ENCODE measurements at regions not wholly inside any gene's neighbourhood (a gene's known extent, or its start where the extent isn't known, plus 50 kb on each side); places are given as distances from the start of the nearest gene placed in this dataset.

DNA sequence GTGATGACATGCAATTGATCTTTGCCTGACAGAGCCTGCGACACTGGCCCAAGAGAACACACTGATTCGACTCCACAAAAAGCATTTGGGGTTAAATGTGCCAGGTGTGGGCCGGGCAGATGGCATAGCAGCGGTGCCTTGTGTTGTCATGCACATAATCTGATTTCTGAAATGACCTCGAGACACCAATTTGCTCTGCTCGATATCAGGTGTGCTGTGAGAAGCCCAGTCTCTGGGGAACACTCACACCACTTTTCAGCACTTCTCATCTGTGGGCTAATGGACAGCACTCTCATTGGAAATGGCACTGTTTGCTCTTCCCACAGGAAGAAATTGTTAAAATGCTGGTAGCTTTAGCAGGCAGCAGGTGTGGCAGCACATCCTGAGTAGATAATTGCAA, 738.3 kb upstream of the TENM3 start:
- no peak for DNase-seq

DNA sequence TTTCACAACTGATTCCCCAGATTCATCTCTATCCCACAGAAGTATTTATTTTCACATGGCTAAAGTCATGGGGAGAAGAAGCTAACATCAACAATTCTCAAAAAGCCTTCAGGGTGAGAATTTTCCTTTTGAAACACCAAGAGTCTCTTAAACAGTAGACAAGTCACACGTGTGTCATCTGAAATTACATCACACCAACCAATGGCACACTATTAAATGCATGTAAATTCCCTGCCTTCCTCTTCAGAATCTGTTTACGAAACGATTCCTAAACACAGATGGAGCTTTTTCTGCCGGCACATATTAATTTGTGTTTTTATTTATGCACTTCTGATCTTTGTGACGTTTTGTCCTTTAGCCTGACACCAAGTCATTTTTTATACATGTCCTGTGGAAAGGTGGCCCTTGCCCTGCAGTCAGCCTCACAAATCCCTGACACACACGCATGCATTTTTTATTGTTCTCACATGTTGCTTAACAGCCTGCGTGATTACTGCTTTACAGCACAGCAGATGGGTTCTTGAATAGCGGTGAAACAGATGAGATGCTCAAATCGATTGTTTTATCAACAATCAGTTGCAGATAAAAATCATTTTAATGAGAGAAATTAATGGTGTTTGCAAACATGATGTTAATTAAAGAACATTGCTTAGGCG, 735.9 kb upstream of the TENM3 start:
- DNase-seq, result no peak

DNA sequence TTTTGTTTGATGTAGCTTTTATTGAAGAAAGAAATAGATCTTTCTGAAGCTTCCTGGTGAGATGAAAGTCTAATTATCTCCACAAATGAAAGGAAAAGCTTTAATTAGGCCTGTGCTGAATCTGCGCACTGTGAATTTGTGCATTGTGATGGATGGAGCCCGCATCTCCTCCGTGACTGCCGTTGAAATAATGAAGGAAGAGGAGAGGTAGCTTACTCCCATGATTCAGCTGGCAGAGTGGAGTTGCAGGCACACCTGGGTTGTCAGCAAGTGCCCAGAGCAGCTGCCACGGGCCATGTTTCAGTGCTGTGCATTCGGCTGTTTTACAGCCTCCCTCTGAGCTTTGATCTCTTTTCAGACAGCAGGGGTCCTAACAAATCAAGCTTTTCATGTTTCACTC, 735.3 kb upstream of the TENM3 start:
- DNase-seq, result no peak

DNA sequence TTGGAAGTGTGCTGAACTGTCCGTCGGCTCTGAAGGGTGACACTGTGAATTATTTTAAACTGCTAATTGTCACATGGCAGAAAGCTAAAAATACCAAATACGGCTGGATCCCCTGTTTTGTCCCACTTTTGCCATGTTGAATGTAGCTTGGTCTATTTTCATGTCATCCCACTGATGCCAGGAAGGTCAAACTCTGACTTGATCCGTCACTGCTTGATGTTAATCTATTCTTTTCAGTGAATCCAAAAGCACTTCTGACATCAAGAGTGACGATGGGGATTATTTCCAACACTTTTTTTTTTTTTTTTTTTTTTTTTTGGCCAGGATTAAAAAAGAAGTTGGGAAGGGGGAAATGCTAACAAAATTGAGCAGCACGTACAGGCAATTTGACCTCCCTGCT, 734.6 kb upstream of the TENM3 start:
- no peak for DNase-seq

DNA sequence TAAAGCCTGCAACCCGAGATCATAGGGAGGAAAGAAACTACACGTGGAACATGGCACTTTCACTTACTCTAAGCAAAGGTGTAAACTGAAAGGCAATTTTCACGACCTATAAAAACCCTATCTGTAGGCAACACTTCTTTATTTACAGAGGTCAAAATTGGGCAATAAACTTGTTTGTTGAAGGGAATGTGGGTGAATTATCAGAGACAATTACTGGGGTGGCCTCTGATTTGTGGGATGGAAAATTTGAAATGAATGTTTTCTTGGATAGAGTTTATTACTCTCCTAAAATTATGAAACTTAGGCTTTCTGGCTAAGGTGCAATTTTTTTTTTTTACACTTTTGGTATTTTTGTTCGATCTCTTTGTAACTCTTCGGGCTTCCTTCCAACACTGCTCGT, 734.1 kb upstream of the TENM3 start:
- DNase-seq, result no peak

DNA sequence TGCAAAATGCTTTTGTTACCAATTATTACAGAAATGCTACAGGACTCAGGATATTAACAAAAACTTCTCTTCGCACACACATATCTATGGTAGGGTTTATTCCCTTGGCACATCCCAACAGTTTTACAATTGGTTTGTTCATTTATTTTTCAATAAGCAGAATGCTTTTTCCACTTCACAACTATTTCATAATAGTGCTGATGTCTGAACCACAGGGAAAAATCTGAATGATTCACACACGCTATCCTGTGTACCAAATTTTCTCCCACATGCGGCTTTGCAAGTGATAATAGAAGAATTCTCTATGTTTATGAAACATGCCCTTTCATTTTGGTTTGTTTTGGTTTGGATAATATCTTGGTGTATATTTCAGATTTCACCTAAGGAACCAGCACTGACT, 725.7 kb upstream of the TENM3 start:
- no peak for DNase-seq

DNA sequence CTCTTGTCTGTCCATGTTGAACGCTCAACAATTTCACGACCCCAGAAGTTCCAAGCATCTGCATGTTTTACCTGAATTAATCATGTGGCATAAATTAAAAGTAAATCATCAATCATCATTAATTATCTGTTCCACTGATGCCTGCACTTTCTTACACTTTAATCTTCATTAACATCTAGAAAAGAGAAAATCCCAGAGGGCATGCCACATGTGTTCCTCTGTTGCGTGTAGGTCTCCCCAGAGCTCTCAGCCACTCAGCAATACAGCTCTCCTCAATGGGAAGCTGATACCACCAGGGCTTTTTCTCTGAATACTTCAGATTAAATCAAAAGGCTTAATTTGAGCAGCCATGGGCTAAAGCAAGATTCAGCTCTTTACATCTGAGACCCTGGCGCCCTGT, 722.4 kb upstream of the TENM3 start:
- DNase-seq, result no peak

DNA sequence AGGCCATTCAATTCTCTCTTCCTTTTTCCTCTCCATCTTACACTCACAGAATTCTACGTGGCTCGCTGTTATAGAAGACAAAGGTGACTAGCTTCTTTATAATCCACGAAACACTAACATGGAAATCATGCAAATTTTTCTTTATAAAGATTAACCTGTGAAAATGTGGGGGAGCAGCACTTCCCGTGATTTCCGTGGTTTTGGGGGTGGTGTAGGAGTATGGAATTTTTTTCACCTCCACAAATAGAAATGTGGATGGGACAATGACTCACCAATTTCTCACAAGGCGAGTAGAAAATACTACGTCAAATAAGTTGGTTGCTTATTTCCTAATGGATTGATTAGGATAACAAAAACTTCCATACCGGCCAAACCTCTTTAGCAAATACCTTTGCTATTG, 719.2 kb upstream of the TENM3 start:
- no peak for DNase-seq

DNA sequence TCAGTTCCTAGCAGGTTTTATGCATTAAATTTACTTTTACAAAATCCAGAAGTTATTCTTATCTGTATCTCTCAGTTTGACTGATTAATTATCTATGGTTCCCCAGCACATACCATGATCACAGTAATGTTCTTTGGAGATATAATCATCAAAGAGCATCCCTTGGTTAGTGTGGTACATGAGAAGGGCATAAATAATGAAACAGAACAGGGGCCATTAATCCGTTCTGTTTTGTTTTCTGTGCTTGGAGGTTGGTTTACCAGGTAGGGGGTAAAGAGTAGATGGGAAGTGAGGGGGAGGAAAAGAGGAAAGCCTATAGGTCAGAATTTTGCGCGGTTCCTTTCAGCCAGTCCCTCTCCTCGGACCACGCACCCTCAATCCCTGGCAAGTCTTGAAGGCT, 718.7 kb upstream of the TENM3 start:
- DNase-seq, result no peak

DNA sequence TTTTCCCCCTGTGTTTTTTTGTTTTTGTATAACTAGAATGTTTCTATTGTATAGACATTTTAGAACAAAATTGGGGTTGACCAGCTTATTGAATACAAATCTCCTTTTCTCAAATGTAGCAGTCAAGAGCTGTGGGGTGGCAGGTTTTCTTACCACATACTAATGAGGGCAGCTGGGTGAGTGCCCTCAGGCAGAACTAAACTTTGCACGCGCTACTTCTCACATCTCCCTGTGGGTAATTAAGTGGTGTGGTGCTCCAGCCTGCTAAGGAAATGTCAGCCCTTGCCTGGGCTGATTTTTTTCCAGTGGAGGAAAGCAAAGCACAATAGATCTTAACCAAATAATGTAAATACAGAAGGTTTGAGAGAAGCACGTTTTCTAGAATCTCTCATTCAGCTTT, 717.6 kb upstream of the TENM3 start:
- DNase-seq, result no peak

DNA sequence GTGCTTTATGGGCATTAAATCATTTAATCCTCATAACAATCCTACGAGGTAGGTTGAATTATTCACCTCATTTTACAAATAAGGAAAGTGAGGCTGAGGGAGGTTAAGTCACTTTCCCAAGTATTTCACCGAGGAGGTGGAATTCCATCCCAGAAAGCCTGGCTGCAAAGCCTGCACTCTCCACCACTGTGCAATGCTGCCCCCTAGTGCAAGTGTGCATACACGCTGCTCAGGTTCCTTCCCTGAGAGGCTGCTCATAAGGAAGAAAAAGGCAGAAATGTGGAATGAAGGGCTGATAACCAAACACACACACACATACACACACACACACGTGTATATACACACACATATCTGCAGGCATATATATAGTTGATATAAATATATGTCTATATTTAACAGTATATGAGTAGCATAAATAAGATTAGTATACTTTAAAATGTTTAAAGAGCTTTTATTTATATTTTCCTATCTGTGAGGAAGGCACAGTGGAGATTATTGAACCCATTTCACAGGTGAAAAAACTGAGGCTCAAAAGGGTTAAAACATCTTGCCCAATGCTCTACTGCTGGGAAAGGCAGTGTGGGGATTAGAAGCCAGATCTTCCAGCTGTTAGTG, 714.5 kb upstream of the TENM3 start:
- no peak for DNase-seq

DNA sequence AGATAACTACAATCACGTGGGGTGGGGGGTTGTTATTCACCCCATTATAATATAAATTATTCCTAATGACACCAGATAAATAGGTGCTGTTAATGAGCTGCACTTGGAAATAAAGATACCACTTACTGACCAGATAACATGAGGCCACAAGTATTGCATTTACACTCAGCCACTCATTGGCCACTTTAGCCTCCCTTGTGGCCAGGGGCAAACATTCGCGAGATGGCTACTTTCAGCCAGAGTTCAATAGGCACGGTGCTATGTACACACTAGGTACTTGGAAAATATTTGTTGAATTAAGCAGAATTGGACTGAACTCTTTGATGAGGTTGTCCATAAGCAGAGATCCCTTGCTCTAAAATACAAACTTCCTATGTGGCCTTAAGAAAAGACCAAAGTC, 713.7 kb upstream of the TENM3 start:
- no peak for DNase-seq

DNA sequence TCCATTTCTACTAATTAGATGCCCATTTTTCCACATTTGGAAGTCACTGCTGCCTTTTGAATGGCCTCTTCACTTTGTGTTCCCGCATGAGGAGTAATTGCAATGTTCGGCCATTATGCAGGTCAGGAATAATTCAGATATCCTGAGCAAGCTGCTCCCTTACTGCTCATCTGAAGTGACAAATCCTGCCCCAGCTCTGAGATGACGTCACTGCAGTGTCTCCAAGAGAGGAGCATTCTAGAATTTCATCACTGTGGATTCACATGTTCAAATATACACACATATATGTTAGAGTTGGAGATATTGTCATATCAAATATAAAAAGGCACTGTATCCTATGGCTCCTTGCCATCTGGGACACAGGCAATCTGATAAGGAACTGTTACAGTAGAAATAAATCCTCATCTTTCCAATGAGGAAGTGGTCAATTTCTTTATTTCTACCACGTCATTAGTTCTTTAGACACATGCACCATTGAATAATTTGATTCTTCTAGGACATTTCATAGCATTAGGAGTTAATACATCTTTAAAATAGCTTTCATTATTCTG, 706.9 kb upstream of the TENM3 start:
- DNase-seq, result no peak

DNA sequence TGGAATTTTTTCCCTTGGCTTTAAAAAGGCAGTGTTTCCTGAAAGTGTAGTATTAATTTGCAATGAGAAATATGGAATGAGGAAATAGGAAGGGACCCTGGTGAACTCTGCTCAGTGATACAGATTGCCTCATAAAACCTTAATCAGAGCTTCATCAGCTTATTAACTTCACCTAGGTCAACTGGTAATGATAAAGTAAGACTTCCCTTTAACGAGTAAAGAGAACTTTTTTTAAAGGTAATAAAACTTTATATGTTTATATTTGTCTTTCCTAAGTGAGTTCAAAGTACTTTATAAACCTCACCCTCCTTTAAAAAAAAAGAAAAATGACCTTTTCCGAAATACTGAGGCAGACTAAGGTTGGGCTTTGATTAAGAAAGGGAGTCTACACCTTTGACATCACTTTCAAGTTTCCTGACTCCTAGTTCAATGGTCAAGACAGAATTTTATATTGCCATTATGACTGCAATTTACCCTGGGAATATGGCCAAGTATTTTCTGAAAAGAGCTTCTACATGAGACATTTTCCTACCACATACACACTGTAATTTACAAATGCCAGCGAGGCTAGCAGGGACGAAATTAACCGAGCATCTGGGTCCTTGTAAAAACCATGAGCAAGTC, 706.3 kb upstream of the TENM3 start:
- no peak for DNase-seq

DNA sequence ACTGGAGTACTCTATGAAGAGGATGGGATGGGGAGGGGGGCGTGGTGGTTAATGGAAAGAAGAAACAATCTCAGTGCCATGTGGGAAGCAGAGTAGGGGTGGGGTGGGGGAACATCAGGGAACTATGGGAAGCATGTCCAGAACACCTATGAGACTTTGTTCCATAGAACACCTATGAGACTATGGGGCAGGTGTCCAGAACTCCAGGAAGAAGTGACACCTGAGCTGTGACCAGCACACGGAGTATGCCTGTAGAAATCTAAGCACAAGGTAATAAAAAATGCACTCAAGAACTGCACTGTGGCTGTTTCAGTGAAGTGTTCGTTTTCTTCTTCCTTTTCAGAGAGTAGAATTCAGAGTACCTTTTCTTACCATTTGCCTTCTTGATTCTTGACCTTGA, 704.8 kb upstream of the TENM3 start:
- no peak for DNase-seq

DNA sequence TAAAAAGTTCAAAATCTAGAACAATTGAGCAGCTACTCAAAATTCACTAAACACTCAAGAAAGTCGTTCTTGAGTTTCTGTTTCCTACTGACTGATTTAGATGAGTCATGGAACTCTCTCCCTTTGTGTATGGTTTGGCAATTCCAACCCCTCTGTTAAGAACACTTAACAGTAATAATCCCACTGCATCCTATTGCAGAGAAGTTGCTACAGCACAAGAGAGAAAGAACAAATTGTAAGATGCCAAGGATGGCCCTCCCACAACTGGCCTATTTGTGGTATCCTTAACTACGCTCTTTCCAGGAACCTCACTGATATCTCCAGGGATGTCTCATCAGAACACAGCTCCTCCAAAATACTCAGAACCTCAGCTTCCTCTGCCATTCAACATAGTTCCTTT, 701.8 kb upstream of the TENM3 start:
- no peak for DNase-seq

DNA sequence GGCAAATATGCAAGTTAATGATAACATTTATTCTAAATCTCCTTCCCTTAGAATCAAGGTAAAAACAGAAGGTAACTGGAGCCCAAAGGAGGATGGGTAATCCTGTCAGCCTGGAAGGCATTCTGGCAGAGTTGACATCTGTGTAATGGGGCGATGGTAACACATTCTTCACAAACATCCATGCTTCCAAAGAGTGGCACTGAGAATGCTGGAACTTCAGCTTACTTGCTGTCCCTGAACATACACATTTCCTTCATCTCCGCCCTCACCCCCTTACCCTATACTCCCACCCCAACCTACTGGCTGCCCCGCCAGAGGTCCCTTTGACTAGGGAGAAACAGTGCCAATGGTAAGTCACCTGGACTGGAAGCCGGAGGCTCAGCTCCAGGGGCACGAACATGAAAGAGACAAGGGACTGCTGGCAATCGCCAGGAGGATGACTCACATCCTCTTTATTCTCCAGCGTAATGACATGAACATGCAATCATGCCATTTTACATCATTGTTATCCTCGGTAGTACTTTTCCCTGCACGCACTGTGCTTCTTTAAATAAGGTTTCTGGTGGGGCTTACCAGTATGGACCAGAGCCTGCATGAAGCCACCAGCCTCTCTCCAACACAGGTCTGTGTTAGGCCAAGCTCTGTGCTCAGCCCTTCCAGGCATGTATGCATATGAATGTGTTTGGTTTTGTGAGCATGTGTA, 694.2 kb upstream of the TENM3 start:
- no peak for DNase-seq

DNA sequence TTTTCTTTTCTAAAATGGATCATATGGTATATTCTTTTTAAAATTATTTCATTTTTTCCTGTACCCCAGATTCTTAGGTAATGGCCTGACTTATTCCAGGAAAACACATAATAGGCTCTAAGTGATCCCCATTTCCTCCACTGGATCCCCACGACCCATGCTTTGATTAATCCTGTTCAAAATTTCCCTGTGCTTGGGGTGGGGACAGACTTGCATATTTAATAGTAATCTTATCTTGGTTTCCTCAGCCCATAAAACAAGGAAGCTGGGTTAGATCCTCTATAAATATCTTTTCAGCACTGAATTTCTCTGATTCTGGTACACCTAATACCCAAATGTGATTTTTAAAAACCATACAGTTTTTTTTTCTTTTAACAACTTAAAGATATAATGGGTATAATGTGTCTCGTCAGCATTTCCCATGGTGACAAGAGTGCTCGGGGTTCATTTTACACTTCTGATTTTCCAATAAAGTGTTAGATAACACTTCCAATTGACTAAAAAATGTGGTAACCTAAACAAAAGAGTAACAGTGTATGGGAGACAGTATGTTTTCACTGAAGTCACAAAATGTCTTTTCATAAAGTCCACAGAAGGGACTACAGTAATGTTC, 693.5 kb upstream of the TENM3 start:
- DNase-seq, result no peak

DNA sequence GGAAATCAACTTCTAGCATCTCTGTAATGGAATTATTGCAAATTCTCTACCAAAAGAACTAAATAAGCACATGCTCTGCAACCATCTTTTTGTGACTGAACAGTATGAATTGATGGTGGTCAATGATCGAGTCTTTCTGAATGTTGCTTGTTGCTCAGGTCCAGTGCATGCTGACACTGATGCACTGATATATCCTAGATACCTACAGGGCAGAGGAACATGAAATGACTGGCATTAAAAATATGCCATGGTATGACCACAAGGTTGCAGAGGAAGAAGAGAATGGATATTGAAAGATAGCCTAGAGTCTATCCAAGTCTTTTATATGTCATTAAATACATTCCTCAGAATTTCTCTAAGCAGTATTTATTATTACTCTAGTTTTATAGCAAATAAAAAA, 692.8 kb upstream of the TENM3 start:
- DNase-seq, result no peak

DNA sequence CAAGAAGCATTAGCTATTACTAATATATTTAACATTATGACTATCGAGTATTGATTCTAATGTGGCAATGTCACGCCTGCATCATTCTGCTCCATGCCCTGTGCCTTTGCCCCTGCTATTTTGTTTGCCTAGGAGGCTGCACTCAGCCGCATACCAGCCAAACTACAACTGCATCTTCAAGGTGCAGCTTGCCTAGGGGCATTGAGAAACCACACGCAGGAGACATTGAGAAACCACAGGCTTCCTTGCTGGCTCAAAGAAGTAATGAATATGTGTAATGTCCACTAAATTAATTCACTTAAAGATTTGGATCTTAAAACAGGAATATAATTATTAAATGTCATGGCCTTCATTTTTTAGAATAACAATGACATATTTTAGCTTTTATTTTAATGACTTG, 683.6 kb upstream of the TENM3 start:
- DNase-seq, result no peak

DNA sequence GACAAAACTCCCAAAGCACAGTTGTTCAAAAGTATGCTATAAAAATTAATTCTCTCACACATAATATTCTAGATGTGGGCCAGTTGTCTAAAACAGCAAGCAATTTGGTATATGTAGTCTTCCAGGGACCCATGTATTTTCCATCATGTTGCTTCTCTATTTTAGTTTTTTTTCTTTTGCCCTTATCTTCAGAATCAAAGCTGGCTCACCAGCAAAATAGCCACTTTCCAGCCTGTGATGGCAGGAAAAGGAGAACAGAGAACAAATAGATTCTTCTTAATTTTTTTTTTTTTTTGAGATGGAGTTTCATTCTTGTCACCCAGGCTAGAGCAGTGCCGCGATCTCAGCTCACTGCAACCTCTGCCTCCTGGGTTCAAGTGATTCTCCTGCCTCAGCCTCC, 680.8 kb upstream of the TENM3 start:
- DNase-seq, result no peak

DNA sequence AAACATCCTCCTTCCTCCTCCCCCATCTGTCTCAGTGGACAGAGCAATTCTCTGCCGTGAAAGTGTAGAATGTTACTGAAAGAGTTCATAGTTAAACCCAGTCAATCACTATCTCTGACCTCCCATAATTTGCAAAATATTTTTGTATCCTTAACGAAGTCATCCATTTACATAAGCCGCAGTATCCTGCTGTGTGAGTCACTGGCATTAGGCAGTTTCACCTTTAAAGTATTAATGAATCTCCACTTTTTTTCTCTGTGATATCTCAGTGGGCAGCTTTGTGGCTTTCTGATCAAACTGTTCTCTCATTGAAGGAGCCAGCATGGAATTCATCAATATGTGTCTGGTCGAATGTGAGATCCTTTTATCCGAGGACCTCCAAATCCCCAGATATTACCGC, 678.6 kb upstream of the TENM3 start:
- DNase-seq, result no peak

DNA sequence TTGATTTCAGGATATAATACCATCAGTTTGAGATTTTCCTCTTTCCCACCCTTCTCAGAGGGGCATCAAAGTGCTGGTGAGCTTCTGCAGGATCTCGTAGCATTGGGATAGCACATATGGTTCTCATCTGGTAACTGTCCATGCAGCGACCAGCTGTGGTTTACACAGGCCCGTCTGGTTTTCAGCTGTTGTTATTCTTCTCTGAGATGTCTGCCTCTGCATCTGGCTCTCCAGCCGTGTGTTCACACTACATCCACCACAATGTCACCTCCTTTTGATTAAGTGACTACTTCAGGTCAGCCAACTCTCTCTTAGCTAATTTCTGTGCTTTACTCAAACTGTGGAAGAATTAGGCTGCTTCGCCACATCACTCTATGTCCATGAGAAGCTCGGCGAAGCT, 676.7 kb upstream of the TENM3 start:
- no peak for DNase-seq

DNA sequence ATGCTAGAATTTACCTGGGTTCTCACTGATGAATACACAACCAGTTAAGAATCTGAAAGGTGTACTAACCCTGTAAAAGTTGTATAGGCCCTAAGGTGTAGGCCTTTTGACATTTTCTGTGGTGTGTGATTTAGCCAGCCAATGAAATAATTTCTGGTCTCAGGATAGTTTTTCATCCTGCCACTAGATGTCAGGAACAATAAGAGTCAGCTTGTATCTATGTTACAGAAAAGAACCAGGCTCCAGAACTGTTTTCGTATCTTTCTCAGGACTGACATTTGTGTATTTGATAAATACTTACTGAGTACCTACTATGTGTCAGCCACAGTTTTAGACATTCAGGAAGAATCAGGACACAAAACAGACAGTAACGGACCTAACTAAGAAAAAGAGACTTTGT, 673.6 kb upstream of the TENM3 start:
- no peak for DNase-seq

All from CD4-positive, alpha-beta T cell treated with Interferon gamma for 1 hour (primary cell).